ENCODE measurements at regions not wholly inside any gene's neighbourhood (a gene's known extent, or its start where the extent isn't known, plus 50 kb on each side); places are given as distances from the start of the nearest gene placed in this dataset.

DNA sequence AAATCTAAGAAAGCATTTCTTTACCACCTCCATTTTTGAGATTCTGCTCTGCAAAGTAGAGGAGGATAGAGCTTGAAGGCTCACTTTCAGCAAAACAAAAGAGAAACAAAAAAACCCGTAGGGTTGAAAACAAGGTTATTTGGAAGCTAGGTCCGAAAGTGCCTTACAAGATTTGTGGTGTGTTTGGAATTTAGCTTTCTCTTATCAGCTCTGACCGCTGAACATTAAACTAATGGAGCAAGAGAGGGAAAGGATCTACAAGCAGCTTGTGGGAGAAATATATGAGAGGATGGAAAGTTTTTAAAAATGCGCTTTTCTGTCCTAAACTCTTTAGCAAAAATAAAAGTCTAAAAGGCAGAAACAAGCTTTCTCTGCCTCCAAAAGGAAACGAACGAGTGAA is 545.5 kb downstream of the NTRK3 start:
- Histone ChIP-seq H3K9ac (ENCODE audit: extremely low read depth, low read length, poor library complexity, severe bottlenecking) (no peak overlapping the region), H3K27me3 (ENCODE audit: control insufficient read depth, insufficient read depth, low read length, poor library complexity, severe bottlenecking) (peaks cover 7% of the 10 kb centered on the region), H3K36me3 (ENCODE audit: control insufficient read depth, insufficient read depth, low read length) (no peaks in the 10 kb centered on the region), H3K9me3 (ENCODE audit: control insufficient read depth, low read length) (no peaks in the 10 kb centered on the region), H3K4me3 (ENCODE audit: low read length) (no peak overlapping the region), H3K4me1 (ENCODE audit: control insufficient read depth, insufficient read depth, low read length) (no peaks in the 10 kb centered on the region), H3K27ac (ENCODE audit: low read depth, low read length) (no peak overlapping the region)
- Mint-ChIP-seq H3K4me1 (peaks cover 5% of the 10 kb centered on the region), H3K36me3 (ENCODE audit: low read depth) (no peaks in the 10 kb centered on the region), H3K27ac (no peak overlapping the region), H3K4me3 (no peak overlapping the region), H3K9me3 (no peaks in the 10 kb centered on the region), H3K27me3 (ENCODE audit: insufficient read depth) (peaks cover 8% of the 10 kb centered on the region)
- TF ChIP-seq, protein P1, sequence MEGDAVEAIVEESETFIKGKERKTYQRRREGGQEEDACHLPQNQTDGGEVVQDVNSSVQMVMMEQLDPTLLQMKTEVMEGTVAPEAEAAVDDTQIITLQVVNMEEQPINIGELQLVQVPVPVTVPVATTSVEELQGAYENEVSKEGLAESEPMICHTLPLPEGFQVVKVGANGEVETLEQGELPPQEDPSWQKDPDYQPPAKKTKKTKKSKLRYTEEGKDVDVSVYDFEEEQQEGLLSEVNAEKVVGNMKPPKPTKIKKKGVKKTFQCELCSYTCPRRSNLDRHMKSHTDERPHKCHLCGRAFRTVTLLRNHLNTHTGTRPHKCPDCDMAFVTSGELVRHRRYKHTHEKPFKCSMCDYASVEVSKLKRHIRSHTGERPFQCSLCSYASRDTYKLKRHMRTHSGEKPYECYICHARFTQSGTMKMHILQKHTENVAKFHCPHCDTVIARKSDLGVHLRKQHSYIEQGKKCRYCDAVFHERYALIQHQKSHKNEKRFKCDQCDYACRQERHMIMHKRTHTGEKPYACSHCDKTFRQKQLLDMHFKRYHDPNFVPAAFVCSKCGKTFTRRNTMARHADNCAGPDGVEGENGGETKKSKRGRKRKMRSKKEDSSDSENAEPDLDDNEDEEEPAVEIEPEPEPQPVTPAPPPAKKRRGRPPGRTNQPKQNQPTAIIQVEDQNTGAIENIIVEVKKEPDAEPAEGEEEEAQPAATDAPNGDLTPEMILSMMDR (conservative IDR thresholded peaks at IDR 0.05), result no peak
- no peak for DNase-seq
- 69 to 70% methylated on average over 5 to 6 of the region's 6 CpGs for WGBS, 2 experiments (ENCODE audit: insufficient coverage in 1 of 2, insufficient read length in 1 of 2)

- H3K27ac ChIP-seq (ENCODE audit: low read depth, low read length), result no peak overlapping the region
- Mint-ChIP-seq H3K36me3 (ENCODE audit: low read depth) (no peaks in the 10 kb centered on the region), H3K4me1 (peaks cover 5% of the 10 kb centered on the region), H3K9me3 (no peaks in the 10 kb centered on the region), H3K27me3 (ENCODE audit: insufficient read depth) (peaks cover 6% of the 10 kb centered on the region), H3K4me3 (no peak overlapping the region), H3K27ac (no peak overlapping the region)
- H3K9me3 ChIP-seq (ENCODE audit: control insufficient read depth, low read length), result no peaks in the 10 kb centered on the region
- no peaks in the 10 kb centered on the region for H3K4me1 ChIP-seq (ENCODE audit: control insufficient read depth, insufficient read depth, low read length)
- no peak overlapping the region for H3K9ac ChIP-seq (ENCODE audit: extremely low read depth, low read length, poor library complexity, severe bottlenecking)
- WGBS, 2 experiments (ENCODE audit: insufficient coverage in 1 of 2, insufficient read length in 1 of 2), result 90 to 93% methylated on average over 7 of the region's 7 CpGs
- H3K36me3 ChIP-seq (ENCODE audit: control insufficient read depth, insufficient read depth, low read length), result no peaks in the 10 kb centered on the region
- H3K27me3 ChIP-seq (ENCODE audit: control insufficient read depth, insufficient read depth, low read length, poor library complexity, severe bottlenecking), result peaks cover under 1% of the 10 kb centered on the region
- no peak overlapping the region for H3K4me3 ChIP-seq (ENCODE audit: low read length)
- no peak for DNase-seq
- TF ChIP-seq, protein P1 (conservative IDR thresholded peaks at IDR 0.05), result no peak
These were observed 546.1 kb downstream of the NTRK3 start for GRCh38 chr15:87710406-87710805.

GRCh38 chr15:87707566-87708130 is 548.9 kb downstream of the NTRK3 start:
- no peaks in the 10 kb centered on the region for H3K36me3 Mint-ChIP-seq (ENCODE audit: low read depth)

More at GRCh38 chr15:87707566-87708130, 548.9 kb downstream of the NTRK3 start:
- Histone ChIP-seq H3K27ac (ENCODE audit: low read depth, low read length) (no peak overlapping the region), H3K27me3 (ENCODE audit: control insufficient read depth, insufficient read depth, low read length, poor library complexity, severe bottlenecking) (no peaks in the 10 kb centered on the region), H3K4me1 (ENCODE audit: control insufficient read depth, insufficient read depth, low read length) (no peaks in the 10 kb centered on the region), H3K4me3 (ENCODE audit: low read length) (no peak overlapping the region), H3K36me3 (ENCODE audit: control insufficient read depth, insufficient read depth, low read length) (no peaks in the 10 kb centered on the region), H3K9ac (ENCODE audit: extremely low read depth, low read length, poor library complexity, severe bottlenecking) (no peak overlapping the region), H3K9me3 (ENCODE audit: control insufficient read depth, low read length) (no peaks in the 10 kb centered on the region)
- DNase-seq, result no peak
- H3K27ac Mint-ChIP-seq, result no peak overlapping the region
- H3K4me3 Mint-ChIP-seq, result no peak overlapping the region
- peaks cover 5% of the 10 kb centered on the region for H3K4me1 Mint-ChIP-seq
- TF ChIP-seq, protein P1 (conservative IDR thresholded peaks at IDR 0.05), result no peak
- peaks cover under 1% of the 10 kb centered on the region for H3K27me3 Mint-ChIP-seq (ENCODE audit: insufficient read depth)
- H3K9me3 Mint-ChIP-seq, result no peaks in the 10 kb centered on the region
- WGBS, 2 experiments (ENCODE audit: insufficient coverage in 1 of 2, insufficient read length in 1 of 2), result 85 to 87% methylated on average over 3 to 5 of the region's 5 CpGs

Data from endodermal cell (in vitro differentiated cells).